Midbrain (tissue), 1 donor: ENCODE measurements at regions not wholly inside any gene's neighbourhood (a gene's known extent, or its start where the extent isn't known, plus 50 kb on each side); places are given as distances from the start of the nearest gene placed in this dataset.

Experiments used
- DNase-seq: peaks from one replicate; lab custom pipeline; 2025; lab: John Stamatoyannopoulos, UW

DNA sequence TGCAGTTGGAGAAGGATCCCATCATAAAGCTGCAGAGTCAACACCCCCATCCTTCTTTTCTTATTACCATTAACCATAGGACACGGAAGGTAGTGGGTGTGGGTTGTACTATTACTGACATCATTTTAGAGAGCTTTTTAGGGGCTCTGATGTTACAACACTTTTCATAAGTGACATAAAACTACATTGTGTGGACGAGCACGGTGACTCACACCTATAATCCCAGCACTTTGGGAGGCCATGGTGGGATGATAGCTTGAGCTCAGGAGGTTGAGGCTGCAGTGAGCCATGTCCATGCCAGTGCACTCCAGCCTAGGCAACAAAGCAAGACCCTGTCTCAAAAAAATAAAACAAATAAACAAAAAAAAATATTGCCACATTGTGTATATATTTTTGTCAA, 167.1 kb downstream of the DUSP6 start:
- no peak for DNase-seq

DNA sequence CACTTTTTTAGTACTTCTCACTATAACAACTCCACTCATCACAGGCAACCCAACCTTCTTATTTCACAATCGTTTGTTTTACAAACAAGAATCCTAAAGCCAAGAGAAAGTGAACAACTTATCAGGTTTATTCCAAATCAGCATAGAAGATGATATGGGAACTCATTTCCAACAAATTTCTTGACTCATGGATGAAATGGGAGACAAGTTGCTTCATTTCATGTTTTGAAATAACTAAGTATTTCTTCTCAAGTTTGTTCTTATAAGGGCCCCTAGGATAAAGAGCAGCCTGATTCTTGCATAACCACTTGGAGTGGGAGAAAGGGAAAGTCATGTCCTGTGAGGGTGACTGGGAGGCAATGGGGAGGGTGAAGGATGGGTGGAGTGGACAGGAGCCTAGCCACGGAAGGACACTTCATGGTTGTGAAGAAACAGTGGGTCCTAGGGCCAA, 168.3 kb downstream of the DUSP6 start:
- DNase-seq, result no peak

DNA sequence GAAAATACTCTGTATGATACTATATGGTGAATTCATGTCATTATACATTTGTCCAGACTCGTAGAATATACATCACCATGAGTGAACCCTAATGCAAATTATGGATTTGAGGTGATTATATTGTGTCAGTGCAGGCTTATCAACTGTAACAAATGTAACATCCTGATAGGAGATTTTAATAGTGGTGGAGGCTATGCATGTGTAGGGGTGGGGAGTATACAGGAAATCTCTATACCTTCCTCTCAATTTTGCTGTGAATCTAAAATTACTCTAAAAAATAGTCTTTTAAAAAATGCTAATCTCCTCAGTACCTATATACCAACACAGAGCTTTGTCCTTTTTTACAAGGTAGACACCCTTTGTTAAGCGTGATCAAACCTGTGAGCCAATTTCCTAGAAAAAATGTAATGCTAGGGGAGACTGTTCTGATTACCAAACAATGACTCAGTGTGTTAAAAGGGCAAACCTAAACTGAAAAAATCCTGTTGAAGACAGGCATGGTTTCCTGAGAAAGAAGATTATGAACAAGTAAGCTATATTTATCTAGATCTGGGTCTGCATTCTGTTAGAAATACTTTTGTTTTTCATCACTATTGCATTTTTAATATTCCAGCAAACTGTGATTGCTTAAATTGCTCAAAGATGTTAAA, 170.9 kb downstream of the DUSP6 start:
- no peak for DNase-seq

DNA sequence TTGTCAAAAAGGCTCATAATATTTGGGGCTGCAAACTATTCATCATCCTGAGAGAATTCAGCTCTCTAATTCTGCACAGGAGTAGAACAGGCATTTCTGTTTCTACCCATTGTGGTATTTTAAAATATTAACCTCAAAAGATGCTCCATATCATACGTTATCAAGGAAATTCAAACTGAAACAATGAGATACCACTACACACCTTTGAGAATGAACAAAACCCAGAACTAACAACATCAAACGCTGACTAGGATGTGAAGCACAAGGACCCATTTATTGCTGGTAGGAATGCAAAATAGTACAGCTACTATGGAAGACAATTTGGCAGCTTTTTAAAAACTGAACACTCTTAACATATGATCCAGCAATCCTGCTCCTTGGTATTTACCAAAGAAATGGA, 171.8 kb downstream of the DUSP6 start:
- DNase-seq, result no peak

DNA sequence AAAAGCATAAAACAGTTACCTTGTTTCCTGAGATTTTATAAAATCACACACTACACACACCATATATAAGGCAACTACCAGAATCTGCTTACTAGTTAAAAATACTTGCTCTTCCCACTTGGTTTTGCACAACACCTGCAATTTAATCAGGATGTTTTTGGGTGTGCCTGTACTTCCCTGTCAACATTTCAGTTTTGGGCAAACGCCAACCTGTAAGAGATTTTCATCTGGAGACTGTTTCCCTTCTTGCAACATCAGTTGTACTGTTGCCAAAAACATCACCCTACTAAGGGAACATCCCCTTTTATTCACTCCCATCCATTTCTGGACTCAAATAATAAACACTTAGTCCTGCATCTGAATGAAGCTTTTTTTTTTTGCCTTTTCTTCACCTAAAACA, 172.3 kb downstream of the DUSP6 start:
- peak; percentile 12 for DNase-seq

DNA sequence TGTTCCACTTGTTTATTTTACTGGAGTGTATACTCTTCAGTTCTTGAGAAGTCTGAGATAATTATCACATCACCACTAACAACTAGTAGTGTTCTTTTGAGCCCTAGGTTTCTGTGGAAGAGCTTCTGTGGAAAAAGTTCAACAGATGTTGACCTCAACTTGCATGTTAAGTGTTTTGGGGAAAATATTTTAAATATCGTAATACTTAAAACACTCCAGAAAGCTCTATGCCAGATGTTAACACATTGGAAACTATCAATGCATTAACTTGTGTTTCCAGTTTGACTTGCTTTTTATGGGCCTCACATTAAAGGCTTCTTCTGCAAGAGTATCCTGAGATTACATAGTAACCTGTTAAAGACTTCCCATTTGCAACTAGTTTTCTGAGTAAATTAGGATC, 173.1 kb downstream of the DUSP6 start:
- DNase-seq, result no peak

DNA sequence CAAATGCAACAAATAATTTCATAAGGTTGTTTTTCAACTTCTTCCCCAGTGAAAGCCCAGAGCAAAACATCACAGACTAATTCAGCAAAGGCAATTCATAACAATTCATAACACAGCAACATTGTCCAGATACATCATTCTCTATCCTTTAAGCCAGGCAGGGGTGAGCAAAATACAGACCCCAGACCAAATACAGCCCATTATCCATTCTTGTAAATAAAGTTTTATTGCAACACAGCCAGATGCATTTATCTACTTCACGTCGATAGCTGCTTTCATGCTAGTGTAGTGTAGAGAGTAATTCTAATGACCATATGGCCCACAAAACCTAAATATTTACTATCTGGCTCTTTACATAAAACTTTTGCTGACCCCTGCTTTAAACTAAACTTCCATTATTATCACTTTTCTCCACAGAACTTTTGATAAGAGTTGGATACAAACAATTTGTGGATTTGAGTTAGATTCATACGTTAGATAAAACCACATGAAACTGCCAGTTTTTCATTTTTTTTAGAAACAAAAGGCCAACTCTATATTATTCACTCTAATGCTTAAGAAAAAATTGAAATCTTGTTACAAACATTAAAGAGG, 174.4 kb downstream of the DUSP6 start:
- DNase-seq, result no peak

DNA sequence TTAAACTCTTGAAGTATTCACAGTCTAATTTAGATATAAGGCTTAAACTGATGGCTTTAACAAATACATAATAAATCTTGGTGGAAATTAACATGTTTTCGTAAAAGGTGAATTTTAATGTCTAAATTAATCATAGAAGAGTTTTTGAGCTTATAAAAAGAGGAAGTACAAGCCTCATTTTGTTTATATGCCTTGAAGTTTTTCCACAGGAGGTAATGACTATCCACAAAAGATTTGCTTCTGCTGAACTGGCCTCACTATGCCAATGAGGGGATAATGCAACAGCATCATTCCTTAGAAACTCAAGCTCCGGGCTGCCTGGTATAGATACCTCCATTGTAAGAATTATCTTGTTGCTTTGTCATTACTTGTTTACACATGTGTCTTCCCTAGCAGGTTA, 175.6 kb downstream of the DUSP6 start:
- DNase-seq, result no peak

DNA sequence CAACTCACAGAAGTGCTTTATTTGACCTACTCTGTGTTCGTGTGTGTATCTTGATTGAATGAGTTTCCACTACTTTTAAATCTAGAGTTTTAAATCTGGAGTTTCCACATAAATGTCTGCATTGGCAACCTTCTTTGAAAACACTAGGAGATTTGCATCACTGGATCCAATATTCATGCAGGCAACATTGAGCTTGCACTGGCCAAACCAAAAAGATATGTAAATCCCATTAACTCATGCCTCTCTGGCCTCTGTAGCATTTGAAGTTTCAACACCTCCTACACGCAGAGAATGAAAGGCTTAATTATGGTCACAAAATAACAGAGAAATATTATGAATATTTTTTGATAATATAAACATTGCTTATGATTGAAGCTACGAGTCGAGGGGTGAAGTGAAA, 178.6 kb downstream of the DUSP6 start:
- DNase-seq, result no peak

DNA sequence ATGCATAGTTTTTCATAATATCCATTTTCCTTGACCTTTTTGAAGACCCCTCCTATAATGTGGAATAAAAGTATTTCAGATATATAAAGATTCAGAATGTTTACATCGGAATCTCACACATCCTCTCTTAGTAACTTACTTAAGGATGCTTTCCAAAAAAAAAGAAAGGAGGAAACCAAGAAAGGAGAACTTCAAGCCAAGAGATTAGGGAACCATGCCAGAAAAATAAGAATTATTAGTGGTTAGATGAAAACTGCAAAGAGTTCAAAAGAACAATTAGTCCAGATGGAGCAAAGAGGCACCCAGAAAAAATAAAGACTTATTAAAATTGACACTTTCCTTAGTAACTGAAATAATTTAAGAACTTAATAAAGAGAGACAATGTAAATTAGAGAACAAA, 179.2 kb downstream of the DUSP6 start:
- no peak for DNase-seq

DNA sequence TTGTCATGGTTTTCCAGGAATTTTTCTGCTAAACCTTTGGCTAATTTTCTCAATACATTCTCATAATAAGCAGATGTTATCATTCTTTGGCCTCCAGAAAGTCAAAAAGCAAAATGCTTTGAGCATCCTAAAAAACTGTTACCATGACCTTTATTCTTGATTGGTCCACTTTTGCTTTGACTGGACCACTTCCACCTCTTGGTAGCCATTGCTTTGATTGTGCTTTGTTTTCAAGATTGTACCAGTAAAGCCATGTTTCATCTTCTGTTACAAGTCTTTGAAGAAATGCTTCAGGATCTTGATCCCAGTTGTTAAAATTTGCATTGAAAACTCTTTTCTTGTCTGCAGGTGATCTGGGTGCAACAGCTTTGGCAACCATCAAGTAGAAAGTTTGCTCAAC, 180.1 kb downstream of the DUSP6 start:
- DNase-seq, result no peak

DNA sequence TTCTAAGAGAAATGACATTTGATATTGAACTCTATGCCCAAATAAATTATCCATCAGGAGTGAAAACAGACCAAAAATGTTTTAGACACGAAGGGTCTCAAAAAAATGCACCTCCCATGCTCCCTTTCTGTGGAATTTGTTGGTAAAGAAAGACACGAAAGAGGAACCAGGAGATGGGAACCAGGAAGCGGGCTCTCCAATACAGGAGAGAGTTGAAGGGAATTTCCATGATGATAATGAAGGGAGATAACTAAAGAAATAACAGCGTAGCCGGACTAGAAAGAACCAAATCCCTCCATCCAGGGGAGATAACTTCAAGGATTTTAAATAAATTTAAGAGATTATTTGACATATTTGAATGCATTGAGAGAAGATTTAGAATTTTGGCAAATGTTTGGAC, 183.0 kb downstream of the DUSP6 start:
- no peak for DNase-seq

DNA sequence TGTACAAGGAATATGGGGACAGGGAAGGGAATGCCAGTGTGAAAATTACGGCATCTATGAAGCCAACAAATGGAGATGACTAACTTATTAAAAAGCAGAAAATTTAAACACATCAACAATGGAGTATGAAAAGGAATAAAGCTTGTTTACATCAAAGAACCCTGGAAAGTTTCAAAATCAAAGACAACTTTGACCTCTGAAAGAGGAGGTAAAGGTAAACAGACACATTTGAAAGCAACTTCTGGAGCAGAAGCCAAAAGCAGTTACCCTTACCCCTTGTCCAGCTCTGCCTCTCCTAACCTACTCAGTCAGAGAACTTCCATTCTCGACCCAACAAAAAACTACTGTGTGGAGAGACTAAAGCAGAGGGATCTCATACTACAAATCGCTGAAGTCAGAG, 184.3 kb downstream of the DUSP6 start:
- DNase-seq, result no peak

DNA sequence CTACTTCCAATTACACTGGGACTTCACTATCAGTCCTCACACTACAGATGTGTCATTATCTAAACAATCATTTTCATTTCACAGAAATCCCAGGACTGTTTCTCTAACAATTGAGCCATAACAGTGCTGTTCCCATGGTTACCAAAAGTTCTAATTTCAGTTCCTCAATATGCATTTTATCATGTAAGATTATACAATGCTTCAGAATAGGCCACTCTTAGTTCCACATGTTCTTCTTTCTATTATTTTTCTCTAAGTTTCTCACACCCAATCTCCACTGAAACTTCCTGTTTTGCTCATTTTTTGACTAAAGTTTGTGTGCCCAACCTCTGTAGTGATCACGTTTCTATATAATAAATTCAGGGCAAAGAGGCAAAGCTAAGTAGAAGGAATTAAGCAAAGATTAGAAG, 185.8 kb downstream of the DUSP6 start:
- DNase-seq, result no peak

DNA sequence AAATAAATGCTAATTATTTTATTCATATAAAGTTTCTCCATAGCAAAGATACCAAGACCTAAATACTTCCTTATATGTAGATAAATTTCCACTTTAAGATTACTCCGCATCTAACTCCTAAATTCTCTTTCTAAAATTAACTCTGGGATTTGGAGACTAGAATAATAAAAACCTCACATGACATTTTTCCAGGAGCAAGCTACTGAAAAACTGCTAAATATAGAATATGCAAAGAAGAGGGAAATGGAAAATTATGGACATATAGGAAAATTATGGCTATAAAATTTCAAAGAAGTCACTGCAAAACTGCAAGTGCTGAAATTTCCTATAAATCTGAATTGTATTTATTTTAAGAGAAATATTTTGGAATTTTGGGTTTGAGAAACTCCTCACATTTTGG, 186.2 kb downstream of the DUSP6 start:
- DNase-seq, result no peak

DNA sequence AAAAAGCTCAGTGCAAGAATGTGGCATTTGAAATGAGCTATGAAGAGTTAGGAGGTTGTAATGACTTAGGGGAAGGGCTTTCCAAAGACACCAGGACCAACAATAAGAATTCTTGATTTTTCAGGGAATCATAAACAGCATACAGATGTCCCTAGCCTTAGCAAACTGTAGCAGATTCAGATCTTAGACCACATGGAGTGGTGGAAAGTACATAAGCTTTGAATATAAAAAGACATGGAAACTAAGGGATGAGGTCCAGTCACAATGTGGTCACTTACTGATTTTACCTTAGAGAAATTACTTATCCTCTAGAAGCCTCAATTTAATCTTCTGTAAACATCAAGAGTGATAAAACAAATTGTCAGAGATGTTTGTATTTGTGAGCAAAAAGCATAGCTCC, 186.6 kb downstream of the DUSP6 start:
- no peak for DNase-seq

DNA sequence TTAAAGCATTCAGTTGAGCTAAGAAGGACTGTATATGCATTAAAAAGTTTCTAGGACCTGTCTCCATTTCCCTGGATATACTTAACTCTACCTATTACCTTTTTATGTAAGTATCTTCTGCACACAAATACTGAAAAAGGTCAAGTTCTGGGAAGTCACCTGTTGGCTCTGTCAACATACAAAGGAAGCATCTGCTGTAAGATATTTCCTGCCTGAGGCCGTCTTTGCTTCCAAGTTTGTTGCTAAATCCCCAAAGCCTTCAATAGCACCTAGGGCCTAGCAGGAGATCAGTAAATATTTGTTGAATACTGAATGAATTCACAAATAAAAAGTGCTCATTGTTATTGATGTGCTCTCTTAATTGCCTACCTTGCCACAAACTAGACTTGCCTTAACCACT, 188.4 kb downstream of the DUSP6 start:
- no peak for DNase-seq

DNA sequence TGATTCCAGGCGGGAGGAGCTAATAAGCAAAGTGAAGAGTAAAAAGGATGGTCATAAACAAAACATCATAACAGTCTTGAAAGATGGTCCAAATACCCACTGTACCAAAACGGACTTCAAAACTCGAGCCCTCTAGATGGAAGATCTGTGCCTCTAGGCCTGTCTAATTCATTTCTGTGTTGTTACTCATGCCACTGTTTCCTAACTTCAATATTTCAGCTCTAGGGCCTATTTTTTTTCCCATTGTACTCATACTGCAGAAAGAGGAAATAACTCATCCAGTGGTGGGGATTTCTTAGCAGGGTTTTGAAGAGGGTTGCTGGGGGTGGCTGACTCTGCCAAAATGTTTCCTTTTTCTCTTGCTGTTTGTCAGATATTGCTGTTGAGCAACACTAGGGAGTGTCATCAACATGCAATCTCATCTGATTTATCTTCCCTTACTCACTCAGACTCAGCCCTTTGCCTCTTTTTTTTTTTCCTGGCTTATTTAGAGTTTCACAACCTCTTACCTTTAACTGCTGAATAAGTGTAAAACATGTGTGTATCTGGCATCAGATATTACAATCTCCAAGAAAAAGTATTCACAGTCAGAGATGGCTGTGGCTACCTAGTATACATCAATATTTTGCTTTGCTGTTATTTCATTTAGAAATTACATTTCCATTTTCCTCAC, 189.6 kb downstream of the DUSP6 start:
- DNase-seq, result peak; percentile 20

DNA sequence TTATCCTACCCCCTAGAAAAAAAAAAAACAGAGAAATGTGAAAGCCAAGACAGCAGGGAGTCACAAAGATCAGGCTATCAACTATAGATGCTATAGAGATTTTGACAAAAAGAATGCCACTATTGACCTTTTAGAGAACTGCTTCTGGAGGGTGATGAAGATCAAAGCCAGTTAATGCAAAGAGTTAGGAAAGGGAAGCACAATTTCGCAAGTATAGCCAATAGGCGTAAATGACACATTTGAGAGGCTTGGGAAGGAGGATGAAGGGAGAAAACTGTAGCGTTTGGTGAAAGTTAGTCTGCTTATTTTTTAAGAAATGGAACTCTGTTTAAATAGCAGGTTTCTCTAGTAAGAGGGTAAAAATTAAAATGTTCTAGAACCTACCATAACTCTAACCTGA, 190.7 kb downstream of the DUSP6 start:
- no peak for DNase-seq

DNA sequence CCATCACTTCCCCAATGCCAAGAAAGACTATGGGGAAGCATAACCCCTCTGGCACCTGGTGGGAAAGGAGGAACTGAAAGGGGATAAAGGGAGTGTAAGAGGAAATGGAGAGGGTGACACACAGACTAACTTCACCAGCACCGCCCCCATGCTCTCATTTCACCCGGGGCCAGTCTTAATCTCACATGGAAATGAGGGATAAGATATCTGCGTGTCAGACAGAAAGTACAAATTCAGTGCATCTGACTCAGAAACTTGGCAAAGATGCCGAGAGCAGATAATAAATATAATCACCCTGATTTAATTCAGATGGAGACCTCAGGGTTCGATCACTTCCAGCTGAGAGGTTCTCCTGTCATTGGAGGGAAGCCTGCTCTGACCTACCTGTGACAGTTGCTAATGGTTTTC, 191.6 kb downstream of the DUSP6 start:
- DNase-seq, result no peak

DNA sequence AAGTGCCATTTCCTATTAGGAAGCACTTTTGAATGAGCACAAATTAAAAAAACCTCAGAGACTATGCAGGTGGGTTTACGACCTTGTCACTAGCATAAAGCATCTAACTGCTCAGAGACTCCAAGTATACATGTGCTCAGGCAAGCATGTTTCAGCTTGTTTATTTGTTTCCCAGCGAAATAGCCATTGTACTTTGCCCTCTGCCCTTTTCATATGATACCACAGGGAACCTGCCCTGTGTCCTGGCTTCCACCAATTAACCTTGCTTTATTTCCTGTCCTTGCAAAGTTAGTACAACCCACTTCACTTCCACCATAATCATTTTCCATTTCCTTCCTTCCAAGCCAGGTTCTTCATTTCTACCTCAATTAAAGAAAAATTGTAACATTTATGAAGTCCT, 194.9 kb downstream of the DUSP6 start:
- DNase-seq, result no peak

DNA sequence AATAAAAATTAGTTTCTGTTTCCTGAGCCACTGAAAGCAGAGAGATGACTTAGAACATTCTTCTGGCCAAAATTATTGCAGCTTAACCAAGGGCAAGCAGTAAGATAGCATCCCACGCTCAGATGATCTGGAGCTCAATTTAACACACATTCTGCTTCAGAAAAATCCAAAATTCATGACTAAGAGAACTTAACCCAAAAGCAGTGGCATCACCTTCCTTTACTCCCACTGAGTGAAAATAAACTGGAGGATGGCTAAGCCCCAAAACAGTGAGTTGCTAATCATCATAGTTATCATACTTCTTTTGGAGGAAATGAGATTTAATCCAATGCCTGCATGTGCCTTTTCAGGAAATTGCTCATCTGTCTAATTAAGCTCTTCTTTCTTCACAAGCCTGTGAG, 195.4 kb downstream of the DUSP6 start:
- DNase-seq, result no peak

DNA sequence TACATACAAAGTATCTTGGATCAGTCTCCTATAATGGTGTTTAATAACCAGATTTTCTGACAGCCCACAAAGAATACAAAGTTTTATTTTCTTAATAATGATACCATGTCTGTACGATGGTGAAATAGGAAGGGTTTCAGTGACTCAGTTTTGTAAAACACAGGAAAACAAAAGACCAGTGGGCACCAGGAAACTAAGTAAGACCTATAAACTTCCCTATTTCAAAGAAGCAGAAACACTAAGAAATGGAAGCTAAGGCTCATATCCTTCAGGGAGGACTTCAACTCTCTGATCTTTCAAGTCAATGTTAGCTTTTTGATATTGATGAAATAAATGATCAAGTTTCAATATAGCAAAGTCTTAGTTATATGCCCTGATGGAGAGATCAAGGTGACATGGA, 196.0 kb downstream of the DUSP6 start:
- no peak for DNase-seq

DNA sequence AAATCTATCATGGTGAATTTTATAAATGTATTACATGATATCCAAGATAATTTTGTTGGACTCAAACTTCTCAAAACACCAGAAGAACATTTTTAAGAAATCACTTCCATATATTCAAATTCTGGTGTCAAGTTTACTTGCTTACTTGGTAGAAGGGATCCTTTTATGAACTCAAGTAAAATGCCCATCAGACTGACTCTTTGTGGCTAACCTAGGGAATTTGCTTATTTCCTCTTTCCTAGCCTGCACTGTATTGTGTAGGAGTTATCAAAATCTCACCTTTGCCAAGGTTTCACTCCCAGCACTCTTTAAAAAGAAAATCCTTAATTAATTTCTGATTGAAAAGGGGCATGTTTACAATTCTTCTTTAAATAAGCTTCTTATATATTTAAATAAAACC, 196.5 kb downstream of the DUSP6 start:
- DNase-seq, result no peak
